ENCODE measurements at regions not wholly inside any gene's neighbourhood (a gene's known extent, or its start where the extent isn't known, plus 50 kb on each side); places are given as distances from the start of the nearest gene placed in this dataset.

DNA sequence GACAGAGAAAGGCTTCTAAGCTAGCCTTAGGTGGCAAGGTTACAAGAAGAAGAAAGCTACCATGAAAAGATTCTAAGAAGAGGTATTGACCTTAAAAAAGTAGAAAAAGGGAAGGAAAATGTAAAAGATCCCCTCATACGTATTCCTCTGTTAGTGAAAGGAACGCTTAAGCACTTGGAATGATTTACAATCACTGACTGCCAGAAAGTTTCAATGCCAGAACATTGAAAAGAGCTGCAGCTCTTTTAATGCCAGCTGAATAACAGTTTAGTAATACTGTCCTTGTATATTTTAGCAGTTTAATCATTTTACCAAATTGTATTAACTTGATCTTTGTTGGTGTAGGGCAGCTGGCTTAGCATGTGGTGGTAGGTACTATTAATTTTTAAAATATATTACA lies 650.7 kb downstream of the FAM181B start:
- Histone ChIP-seq H4K20me1 (ENCODE audit: control insufficient read depth, insufficient read depth, insufficient read length) (no peaks in the 10 kb centered on the region), H3K27ac (ENCODE audit: insufficient read length, low read depth, low read length) (no peak overlapping the region), H3K4me2 (ENCODE audit: insufficient read depth, insufficient read length, low read length) (no peak overlapping the region), H3K4ac (ENCODE audit: low read depth, low read length) (no peak overlapping the region), H3K4me1 (ENCODE audit: insufficient read depth, low read length) (no peaks in the 10 kb centered on the region), H2BK120ac (ENCODE audit: low read depth, low read length, poor library complexity, severe bottlenecking) (no peak overlapping the region), H2BK5ac (ENCODE audit: insufficient read length, low read length) (no peak overlapping the region), H3K23me2 (ENCODE audit: insufficient read length, low read depth, low read length, poor library complexity, severe bottlenecking) (no peaks in the 10 kb centered on the region), H3K14ac (ENCODE audit: insufficient read depth, low read length) (no peak overlapping the region), H3K27me3 (ENCODE audit: insufficient read depth, low read length) (no peaks in the 10 kb centered on the region), H3K79me2 (ENCODE audit: insufficient read depth, low read length) (no peaks in the 10 kb centered on the region), H2AK5ac (ENCODE audit: insufficient read length, low read length) (no peak overlapping the region), H2AFZ (ENCODE audit: low read length) (no peak overlapping the region), H3K56ac (ENCODE audit: insufficient read length, low read depth, low read length) (no peak overlapping the region), H2BK15ac (ENCODE audit: low read depth, low read length) (no peak overlapping the region), H3K9ac (ENCODE audit: extremely low read depth, insufficient read length, low read length) (no peak overlapping the region), H3K79me1 (ENCODE audit: insufficient read depth, low read depth, low read length, poor library complexity, severe bottlenecking) (no peaks in the 10 kb centered on the region), H3K23ac (ENCODE audit: insufficient read length, low read depth, low read length) (no peak overlapping the region), H4K5ac (ENCODE audit: insufficient read length, low read depth, low read length) (no peak overlapping the region), H3K18ac (ENCODE audit: insufficient read length, low read depth, low read length) (no peak overlapping the region), H2BK20ac (ENCODE audit: low read depth, low read length, poor library complexity, severe bottlenecking) (no peak overlapping the region), H2BK12ac (ENCODE audit: insufficient read length, low read depth, low read length) (no peak overlapping the region), H4K91ac (ENCODE audit: insufficient read length, low read depth, low read length) (no peak overlapping the region), H3K9me3 (ENCODE audit: control insufficient read depth, low read depth, low read length) (no peaks in the 10 kb centered on the region), H4K8ac (replicated peaks; ENCODE audit: insufficient read length, low read depth, low read length) (no peak overlapping the region), H3T11ph (ENCODE audit: low read length) (no peak overlapping the region)
- Mint-ChIP-seq H3K4me1 (peaks cover 16% of the 10 kb centered on the region in 2 experiments), H3K27ac (peak overlapping the region in 2 of 3 experiments; percentile 26 to 83; a peak in 3 of 7 replicates), H3K9me3 (no peaks in the 10 kb centered on the region), H3K27me3 (ENCODE audit: low read depth) (no peaks in the 10 kb centered on the region), H3K36me3 (ENCODE audit: insufficient read depth in 1 of 3, low read depth in 3 of 3) (no peaks in the 10 kb centered on the region), H3K4me3 (no peak overlapping the region)
- TF ChIP-seq, protein P1, sequence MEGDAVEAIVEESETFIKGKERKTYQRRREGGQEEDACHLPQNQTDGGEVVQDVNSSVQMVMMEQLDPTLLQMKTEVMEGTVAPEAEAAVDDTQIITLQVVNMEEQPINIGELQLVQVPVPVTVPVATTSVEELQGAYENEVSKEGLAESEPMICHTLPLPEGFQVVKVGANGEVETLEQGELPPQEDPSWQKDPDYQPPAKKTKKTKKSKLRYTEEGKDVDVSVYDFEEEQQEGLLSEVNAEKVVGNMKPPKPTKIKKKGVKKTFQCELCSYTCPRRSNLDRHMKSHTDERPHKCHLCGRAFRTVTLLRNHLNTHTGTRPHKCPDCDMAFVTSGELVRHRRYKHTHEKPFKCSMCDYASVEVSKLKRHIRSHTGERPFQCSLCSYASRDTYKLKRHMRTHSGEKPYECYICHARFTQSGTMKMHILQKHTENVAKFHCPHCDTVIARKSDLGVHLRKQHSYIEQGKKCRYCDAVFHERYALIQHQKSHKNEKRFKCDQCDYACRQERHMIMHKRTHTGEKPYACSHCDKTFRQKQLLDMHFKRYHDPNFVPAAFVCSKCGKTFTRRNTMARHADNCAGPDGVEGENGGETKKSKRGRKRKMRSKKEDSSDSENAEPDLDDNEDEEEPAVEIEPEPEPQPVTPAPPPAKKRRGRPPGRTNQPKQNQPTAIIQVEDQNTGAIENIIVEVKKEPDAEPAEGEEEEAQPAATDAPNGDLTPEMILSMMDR (conservative IDR thresholded peaks at IDR 0.05) = no peak
- no peak for DNase-seq
- WGBS (ENCODE audit: extremely low coverage, insufficient read length, low lambda C conversion rate) = no CpG with 5 or more reads among the region's 2 CpGs

All from H9 (cell line).